WTC11 (cell line): ENCODE measurements at regions not wholly inside any gene's neighbourhood (a gene's known extent, or its start where the extent isn't known, plus 50 kb on each side); places are given as distances from the start of the nearest gene placed in this dataset.

Experiments
- ATAC-seq: fragments of 200-7000 bp; cut with Tn5 transposase; 2 replicates; pipeline ENCODE4 v1.10.0; 2021; ENCODE audit warnings: mild to moderate bottlenecking, moderate library complexity
- CTCF ChIA-PET: fragments of 300-600 bp; sonication (Branson Sonifier 250); formaldehyde crosslinking; loops from one replicate; lab custom pipeline; 2021; ENCODE audit warnings: antibody characterized with exemption; lab: Charles Lee
- POLR2A ChIA-PET: fragments of 350-600 bp; sonication (Branson Sonifier 250); formaldehyde crosslinking; loops from one replicate; lab custom pipeline; 2021; ENCODE audit warnings: antibody characterized with exemption; lab: Charles Lee
- DNase-seq: peaks from one replicate; pipeline ENCODE4 v3.0.0; 2021; ENCODE audit warnings: low spot score
- H3K27ac Mint-ChIP-seq: 2 replicates; pipeline ENCODE4 v1.8.0; 2021; ENCODE audit warnings: mixed read lengths
- H3K27me3 Mint-ChIP-seq: 2 replicates; pipeline ENCODE4 v1.8.0; 2021; ENCODE audit warnings: low read depth, mild to moderate bottlenecking, moderate library complexity, mixed read lengths
- H3K36me3 Mint-ChIP-seq: 2 replicates; pipeline ENCODE4 v1.8.0; 2021; ENCODE audit warnings: mixed read lengths
- H3K4me1 Mint-ChIP-seq: 2 replicates; pipeline ENCODE4 v1.8.0; 2022; ENCODE audit warnings: mixed read lengths
- H3K4me3 Mint-ChIP-seq: 2 replicates; pipeline ENCODE4 v1.8.0; 2021; ENCODE audit warnings: mild to moderate bottlenecking, moderate library complexity, mixed read lengths
- H3K9me3 Mint-ChIP-seq: 2 replicates; pipeline ENCODE4 v1.8.0; 2021; ENCODE audit warnings: mixed read lengths
- ARID4B ChIP-seq: sonication (generic); formaldehyde crosslinking; IDR thresholded peaks from 2 replicates; pipeline ENCODE4 v1.8.0; 2023; ENCODE audit warnings: missing genetic modification reagents, mild to moderate bottlenecking, borderline replicate concordance
- ATF3 ChIP-seq: sonication (generic); formaldehyde crosslinking; conservative IDR thresholded peaks from 2 replicates; pipeline ENCODE4 v1.8.1; 2022; ENCODE audit warnings: mild to moderate bottlenecking, missing genetic modification reagents
- ESRRA ChIP-seq: sonication (generic); formaldehyde crosslinking; IDR thresholded peaks from 2 replicates; pipeline ENCODE4 v1.8.1; 2022; ENCODE audit warnings: mild to moderate bottlenecking, missing genetic modification reagents, borderline replicate concordance
- FOXJ3 ChIP-seq: sonication (generic); formaldehyde crosslinking; IDR thresholded peaks from 2 replicates; pipeline ENCODE4 v1.9.0; 2021; ENCODE audit warnings: missing genetic modification reagents, mild to moderate bottlenecking, borderline replicate concordance
- IRF2 ChIP-seq: sonication (generic); formaldehyde crosslinking; IDR thresholded peaks from 2 replicates; pipeline ENCODE4 v1.8.0; 2022; ENCODE audit warnings: low read depth, missing genetic modification reagents, borderline replicate concordance
- MAX ChIP-seq: sonication (generic); formaldehyde crosslinking; IDR thresholded peaks from 2 replicates; pipeline ENCODE4 v1.8.0; 2022; ENCODE audit warnings: mild to moderate bottlenecking, missing genetic modification reagents
- OVOL2 ChIP-seq: fragments of 250-450 bp; sonication (Bioruptor Pico); IDR thresholded peaks from 2 replicates; pipeline ENCODE4 v1.9.0; 2021; ENCODE audit warnings: mild to moderate bottlenecking, borderline replicate concordance
- RELA ChIP-seq: sonication (generic); formaldehyde crosslinking; IDR thresholded peaks from 2 replicates; pipeline ENCODE4 v1.8.1; 2022; ENCODE audit warnings: missing genetic modification reagents, mild to moderate bottlenecking, borderline replicate concordance
- RORB ChIP-seq: fragments of 250-450 bp; sonication (Bioruptor Pico); IDR thresholded peaks from 2 replicates; pipeline ENCODE4 v1.9.0; 2021; ENCODE audit warnings: mild to moderate bottlenecking
- SMAD3 ChIP-seq: sonication (generic); formaldehyde crosslinking; IDR thresholded peaks from 2 replicates; pipeline ENCODE4 v1.8.0; 2022; ENCODE audit warnings: missing genetic modification reagents, mild to moderate bottlenecking, borderline replicate concordance
- TEAD4 ChIP-seq: sonication (generic); formaldehyde crosslinking; IDR thresholded peaks from 2 replicates; pipeline ENCODE4 v1.8.0; 2022; ENCODE audit warnings: mild to moderate bottlenecking, missing genetic modification reagents
- ZNF219 ChIP-seq: sonication (generic); formaldehyde crosslinking; IDR thresholded peaks from 2 replicates; pipeline ENCODE4 v1.8.0; 2023; ENCODE audit warnings: missing genetic modification reagents, mild to moderate bottlenecking, borderline replicate concordance
- ZNF232 ChIP-seq: sonication (generic); formaldehyde crosslinking; IDR thresholded peaks from 2 replicates; pipeline ENCODE4 v1.8.0; 2022; ENCODE audit warnings: mild to moderate bottlenecking, missing genetic modification reagents
- ZNF532 ChIP-seq: fragments of 250-450 bp; sonication (Bioruptor Pico); IDR thresholded peaks from 2 replicates; pipeline ENCODE4 v1.9.0; 2021; ENCODE audit warnings: mild to moderate bottlenecking, borderline replicate concordance

GRCh38 chrY:17233435-17234109 lies 646.4 kb downstream of the CDY2B start:
- H3K4me3 Mint-ChIP-seq: peak overlapping the region; percentile 39
- DNase-seq (no peak), ATAC-seq (peak; percentile 79)
- CTCF ChIA-PET: no interaction called here
- peak overlapping the region; percentile 99 for H3K27ac Mint-ChIP-seq
- H3K27me3 Mint-ChIP-seq: peaks cover 3% of the 10 kb centered on the region; the same call in 1 of the 2 replicates
- peaks cover 53% of the 10 kb centered on the region for H3K4me1 Mint-ChIP-seq
- peaks cover 14% of the 10 kb centered on the region for H3K9me3 Mint-ChIP-seq
- peaks cover 21% of the 10 kb centered on the region for H3K36me3 Mint-ChIP-seq
- POLR2A ChIA-PET: no interaction called here
- TF ChIP-seq ZNF532 (CRISPR knock-in tag): no peak
- TF ChIP-seq OVOL2: no peak
- no peak for TF ChIP-seq IRF2 (CRISPR knock-in tag)
- no peak for TF ChIP-seq SMAD3 (CRISPR knock-in tag)
- no peak for TF ChIP-seq FOXJ3 (CRISPR knock-in tag)
- no peak for TF ChIP-seq TEAD4 (CRISPR knock-in tag)
- TF ChIP-seq ARID4B (CRISPR knock-in tag): no peak
- TF ChIP-seq ESRRA (CRISPR knock-in tag): no peak
- TF ChIP-seq RORB (CRISPR knock-in tag): no peak
- no peak for TF ChIP-seq ZNF219
- no peak for TF ChIP-seq ATF3 (CRISPR knock-in tag)
- TF ChIP-seq ZNF232 (CRISPR knock-in tag): no peak

- Mint-ChIP-seq H3K4me3 (no peak overlapping the region), H3K4me1 (peaks cover 50% of the 10 kb centered on the region), H3K27me3 (peaks cover 2% of the 10 kb centered on the region; the same call in 1 of the 2 replicates), H3K36me3 (peaks cover 24% of the 10 kb centered on the region), H3K9me3 (peaks cover 17% of the 10 kb centered on the region)
- ATAC-seq (no peak), DNase-seq (no peak)
- CTCF ChIA-PET: no interaction called here
- POLR2A ChIA-PET: no interaction called here
- TF ChIP-seq FOXJ3 (CRISPR knock-in tag) (no peak), RELA (CRISPR knock-in tag) (no peak), MAX (CRISPR knock-in tag) (no peak)
- TF ChIP-seq, all 79 proteins: peak for 0
- H3K27ac Mint-ChIP-seq: peak overlapping the region; percentile 95
These were observed 648.0 kb downstream of the CDY2B start for GRCh38 chrY:17231994-17232393.
